GM12891 (cell line): ENCODE measurements at regions not wholly inside any gene's neighbourhood (a gene's known extent, or its start where the extent isn't known, plus 50 kb on each side); places are given as distances from the start of the nearest gene placed in this dataset.
"Not testable (repeated sequence)": the region's sequence is repeated elsewhere in the genome, so short reads cannot be mapped to it uniquely, and the experiment has no call there.

Experiments used
- DNase-seq: peaks from one replicate; pipeline ENCODE4 v3.0.0; 2011; ENCODE audit warnings: low spot score; ENCODE audit not compliant: insufficient read length
- FAIRE-seq: peaks from 2 replicates; lab custom pipeline; 2011; peaks lifted over from hg19 to GRCh38; lab: Jason Lieb, UNC
- PAX5 ChIP-seq: IDR thresholded peaks from 2 replicates; pipeline ENCODE4 v1.6.1; 2011; ENCODE audit warnings: low read length, moderate library complexity, mild to moderate bottlenecking; ENCODE audit not compliant: insufficient read depth, severe bottlenecking
- POLR2A ChIP-seq: IDR thresholded peaks from 2 replicates; pipeline ENCODE4 v1.6.1; 2011; ENCODE audit warnings: low read depth, low read length, control low read depth
- POLR2AphosphoS5 ChIP-seq: IDR thresholded peaks from 2 replicates; pipeline ENCODE4 v1.6.1; 2011; ENCODE audit warnings: low read depth, low read length, control low read depth
- POU2F2 ChIP-seq: IDR thresholded peaks from 2 replicates; pipeline ENCODE4 v1.6.1; 2011; ENCODE audit warnings: low read depth, mild to moderate bottlenecking, control low read depth, low read length, moderate library complexity
- SPI1 ChIP-seq: IDR thresholded peaks from 2 replicates; pipeline ENCODE4 v1.6.1; 2011; ENCODE audit warnings: low read depth, low read length, control low read depth
- TAF1 ChIP-seq: IDR thresholded peaks from 2 replicates; pipeline ENCODE4 v1.6.1; 2011; ENCODE audit warnings: low read depth, low read length, control low read depth

DNA sequence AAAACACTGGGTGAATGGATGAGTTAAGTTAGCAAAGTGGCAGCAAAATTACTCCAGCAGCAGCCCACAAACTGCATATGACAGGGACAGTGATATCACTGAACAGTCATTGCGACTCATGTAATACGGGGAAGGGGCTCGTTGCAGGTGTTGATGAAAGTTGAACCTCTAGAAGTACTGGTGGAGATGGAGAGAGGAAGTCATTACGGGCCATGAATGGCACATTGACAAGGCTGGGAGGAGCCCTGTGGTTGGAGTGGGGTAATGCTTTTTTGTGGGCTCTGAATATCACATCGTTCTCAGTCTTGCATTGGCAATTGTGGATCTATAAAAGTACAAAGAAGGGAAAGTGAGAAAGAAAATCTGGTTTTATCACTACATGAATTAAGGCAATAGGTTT is 278.1 kb downstream of the ZPLD1 start:
- FAIRE-seq (no peak), DNase-seq (no peak)
- TF ChIP-seq POU2F2 (no peak), SPI1 (0 out of 2 replicates have a peak, but pooled peaks have one; percentile 17)

DNA sequence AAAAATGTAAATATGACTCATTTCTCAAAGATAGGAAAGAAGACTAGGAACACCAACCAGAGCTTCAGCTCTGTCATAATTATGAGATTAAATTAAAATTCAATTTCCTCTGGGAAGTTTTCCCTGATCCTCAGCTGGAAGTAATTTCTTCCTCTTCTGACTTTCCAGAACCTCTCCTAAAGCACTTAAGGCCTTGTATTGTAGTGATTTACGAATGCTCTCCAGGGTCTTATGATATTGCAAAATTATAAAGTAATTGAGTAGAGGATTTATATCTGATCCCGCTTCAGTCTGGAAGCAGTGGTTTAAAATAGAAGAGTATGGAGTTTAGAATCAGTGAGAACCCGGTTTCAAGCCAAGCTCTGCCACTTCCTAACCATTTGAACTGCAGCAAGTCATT is 279.8 kb downstream of the ZPLD1 start:
- TF ChIP-seq TAF1 (no peak), POLR2AphosphoS5 (no peak), POLR2A (no peak), SPI1 (no peak), PAX5 (no peak), POU2F2 (no peak)
- DNase-seq (no peak), FAIRE-seq (no peak)

DNA sequence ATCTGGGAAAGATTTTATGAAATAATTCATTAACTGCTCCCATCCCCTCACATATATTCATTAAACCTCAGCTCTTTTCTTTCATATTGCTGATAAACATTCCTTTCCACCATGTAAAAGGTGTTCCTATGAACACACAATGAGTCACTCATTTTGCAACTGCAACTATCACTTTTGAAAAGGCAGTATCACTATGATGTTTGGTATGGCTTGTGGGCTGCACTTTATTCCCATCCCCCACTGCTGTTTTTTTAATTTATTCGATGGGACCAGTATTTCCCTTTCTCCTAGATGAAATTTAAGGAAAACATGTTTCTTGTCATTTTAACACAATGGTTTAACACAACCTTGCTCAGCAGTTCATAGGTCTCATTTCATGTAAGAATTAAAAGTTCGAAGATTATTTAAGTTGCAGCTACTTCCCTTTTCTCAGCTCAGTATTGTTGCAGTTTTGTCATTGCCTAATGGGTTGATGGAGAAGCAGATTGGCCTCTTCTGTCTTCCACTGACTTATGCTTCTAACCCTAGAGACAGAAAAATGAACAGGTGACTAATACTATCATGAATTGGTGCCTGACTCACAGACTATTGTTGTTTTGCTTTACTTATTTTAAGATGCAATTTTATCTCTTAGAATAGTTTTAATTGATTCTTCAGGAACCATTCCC is 280.3 kb downstream of the ZPLD1 start:
- peak; percentile 2 for DNase-seq
- TF ChIP-seq POLR2AphosphoS5 (no peak), SPI1 (peak; percentile 66)
- peak; percentile 51 for FAIRE-seq

DNA sequence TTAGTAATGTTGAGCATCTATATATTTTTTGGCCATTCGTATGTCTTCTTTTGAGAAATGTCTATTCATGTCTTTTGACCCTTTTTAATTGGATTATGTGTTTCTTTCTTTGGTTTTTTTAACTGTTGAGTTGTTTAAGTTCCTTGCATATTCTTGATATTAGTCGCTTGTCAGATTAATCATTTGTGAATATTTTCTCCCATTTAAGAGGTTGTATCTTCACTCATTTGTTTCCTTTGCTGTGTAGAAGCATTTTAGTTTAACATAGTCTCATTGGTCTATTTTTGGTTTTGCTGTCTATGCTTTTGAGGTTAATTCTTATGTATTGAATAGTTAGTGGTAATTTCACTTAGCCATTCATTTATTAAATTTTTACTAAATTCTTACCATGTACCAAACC is 283.8 kb downstream of the ZPLD1 start:
- no peak for TF ChIP-seq TAF1
- no peak for DNase-seq
- FAIRE-seq = no peak

DNA sequence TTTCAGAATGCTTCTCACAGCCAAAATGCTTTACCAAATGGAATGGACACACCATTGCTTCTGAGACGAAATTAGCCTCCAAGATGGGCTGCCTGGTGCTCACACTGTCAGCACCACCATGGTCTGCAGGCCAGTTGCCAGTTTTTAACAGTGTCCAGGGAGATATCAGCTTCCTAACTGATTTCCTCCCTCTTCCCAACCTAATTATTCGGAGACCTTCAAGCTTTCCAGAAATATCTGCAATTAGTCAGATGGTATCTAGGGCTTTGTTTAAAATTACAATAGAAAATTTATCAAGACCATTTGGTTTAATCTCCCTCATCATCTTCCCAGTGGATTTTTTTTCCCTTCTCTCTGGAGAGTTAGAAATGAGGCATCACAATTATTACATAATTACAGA is 287.5 kb downstream of the ZPLD1 start:
- no peak for DNase-seq
- no peak for FAIRE-seq

DNA sequence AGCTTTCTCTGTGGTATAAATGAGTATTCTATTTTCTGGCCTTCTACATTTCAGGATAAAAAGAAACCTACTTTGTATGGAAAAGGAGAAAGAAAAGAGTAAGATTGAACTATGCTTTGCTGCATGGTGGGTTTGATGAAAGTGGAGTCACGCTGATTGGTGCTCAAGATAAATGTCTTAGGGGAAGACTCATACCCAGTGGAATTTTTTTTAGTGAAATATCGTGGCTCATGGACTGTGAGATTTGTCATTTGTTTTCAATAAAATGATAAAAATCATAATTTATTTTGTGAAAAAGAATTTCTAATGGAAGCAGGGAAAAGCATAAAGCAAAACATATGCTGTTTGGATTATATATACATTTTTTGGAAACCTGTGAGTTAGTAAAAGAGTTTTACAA is 292.5 kb downstream of the ZPLD1 start:
- DNase-seq (no peak), FAIRE-seq (no peak)
- TF ChIP-seq SPI1 = no peak
- no peak for TF ChIP-seq TAF1
- TF ChIP-seq POLR2A = no peak
- TF ChIP-seq PAX5 = no peak
- no peak for TF ChIP-seq POU2F2
- TF ChIP-seq POLR2AphosphoS5 = no peak

More for the DNA sequence above, 287.5 kb downstream of the ZPLD1 start:
- TF ChIP-seq POLR2AphosphoS5 (no peak), POLR2A (no peak), SPI1 (no peak), POU2F2 (no peak), PAX5 (no peak), TAF1 (no peak)

DNA sequence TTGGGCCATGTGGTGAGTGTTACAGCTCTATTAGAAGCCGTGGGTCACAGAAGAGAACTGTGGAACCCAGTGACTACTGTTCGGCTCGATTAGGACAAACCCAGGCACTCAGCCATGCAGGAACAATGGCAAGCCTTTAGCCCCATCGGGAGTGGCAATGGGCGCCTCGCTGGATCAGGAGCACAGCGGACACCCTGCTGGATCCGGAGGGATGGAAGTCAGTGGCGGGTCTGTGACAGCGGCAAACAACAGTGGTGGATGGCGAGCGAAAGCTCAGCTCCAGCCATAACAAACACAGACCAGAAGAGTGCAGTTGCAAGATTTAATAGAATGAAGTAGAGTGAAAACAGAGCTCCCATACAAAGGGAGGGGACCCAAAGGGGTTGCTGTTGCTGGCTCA is 297.8 kb downstream of the ZPLD1 start:
- not testable (repeated sequence) for FAIRE-seq, DNase-seq

DNA sequence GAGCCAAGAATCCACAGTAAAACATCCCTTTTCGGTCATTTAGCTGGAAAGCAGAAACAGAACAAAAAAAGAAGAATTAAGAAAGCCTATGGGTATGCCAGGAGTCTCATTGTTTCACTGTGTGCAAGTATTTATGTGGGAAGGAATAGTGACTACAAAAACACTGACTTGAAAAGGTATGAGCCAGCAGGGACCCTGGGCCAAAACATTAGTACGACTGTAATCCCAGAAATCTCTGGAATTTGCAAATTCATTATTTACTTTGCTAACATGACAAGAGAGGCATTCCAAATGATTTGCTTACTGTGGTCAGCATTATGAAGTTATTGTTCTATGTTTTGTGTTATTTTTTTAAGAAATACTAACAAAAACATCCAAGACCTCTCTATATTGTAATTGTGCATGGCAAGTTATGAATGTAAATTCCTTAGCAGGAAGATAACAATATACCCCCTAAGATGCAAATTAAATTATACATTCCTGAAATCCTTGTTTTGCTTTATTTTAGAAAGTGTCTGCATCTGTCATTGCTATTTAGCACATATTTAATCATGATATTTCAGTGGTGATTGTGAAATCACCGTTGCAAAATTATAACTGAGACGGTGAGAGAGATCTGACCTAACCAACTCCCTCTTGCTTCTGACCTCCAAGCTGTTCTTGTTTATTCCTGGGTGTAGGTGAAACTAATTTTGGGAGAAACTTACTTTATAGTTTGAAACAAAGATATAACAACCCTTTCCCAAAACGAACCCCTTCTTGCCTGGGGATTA is 299.2 kb downstream of the ZPLD1 start:
- DNase-seq (no peak), FAIRE-seq (no peak)
- no peak for TF ChIP-seq POU2F2
- TF ChIP-seq POLR2A = no peak
- no peak for TF ChIP-seq POLR2AphosphoS5
- no peak for TF ChIP-seq TAF1
- TF ChIP-seq PAX5 = no peak
- no peak for TF ChIP-seq SPI1

DNA sequence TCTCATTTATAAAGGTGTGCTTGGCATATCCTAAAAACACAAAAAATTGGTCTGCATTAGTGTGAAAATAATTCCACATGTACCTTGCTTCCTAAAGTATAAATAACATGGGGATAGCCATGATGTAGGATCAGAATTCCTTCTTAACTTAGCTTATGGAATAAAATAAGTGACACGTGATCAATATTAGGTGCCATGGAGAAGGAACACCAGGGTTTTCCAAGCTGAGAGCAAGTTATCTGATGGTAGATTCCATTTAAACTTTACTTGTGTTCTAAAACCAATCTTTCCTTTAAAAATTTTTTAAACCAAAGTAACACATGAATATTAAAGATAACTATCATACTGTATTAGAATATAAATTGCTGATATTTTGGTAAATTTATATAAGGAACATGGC is 300.5 kb downstream of the ZPLD1 start:
- DNase-seq = no peak
- no peak for FAIRE-seq
- TF ChIP-seq POLR2AphosphoS5 (no peak), SPI1 (no peak), POU2F2 (no peak), TAF1 (no peak), PAX5 (no peak)

DNA sequence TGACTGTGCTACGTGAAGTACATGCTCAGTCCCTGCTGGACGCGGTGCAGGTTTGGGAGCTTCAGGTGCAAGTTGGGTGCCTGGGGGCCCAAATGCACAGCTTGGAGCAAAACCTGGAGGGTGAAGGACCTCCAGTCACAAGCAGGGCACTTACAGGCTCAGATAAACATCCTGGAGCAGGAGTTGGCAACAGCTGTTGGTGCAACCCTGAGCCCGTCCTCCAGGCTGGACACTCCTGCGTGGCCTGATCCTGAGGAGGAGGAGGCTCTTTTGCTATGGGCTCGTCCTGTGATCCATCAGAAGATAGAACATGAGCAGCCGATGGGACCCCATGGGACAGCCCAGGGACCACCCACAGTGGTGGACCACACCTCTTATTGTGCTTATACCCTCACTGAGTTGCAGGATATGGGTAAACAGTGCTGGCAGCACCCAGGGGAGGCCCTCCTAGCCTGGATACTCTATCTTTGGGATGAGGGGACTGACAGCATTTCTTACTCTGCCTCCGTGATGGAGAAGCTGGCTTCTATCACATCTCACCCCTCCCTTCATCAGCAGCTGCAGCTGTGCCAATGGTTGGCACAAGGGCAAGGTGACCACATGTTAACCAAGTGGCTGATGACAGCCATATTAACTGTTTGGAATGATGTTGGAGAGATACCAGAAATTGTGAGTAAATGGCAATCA is 301.6 kb downstream of the ZPLD1 start:
- DNase-seq = no peak
- no peak for TF ChIP-seq TAF1
- FAIRE-seq = no peak
